HG03432 (cell line): ENCODE measurements at regions not wholly inside any gene's neighbourhood (a gene's known extent, or its start where the extent isn't known, plus 50 kb on each side); places are given as distances from the start of the nearest gene placed in this dataset.

ENCODE experiments used
- ATAC-seq: cut with Tn5 transposase; IDR thresholded peaks from one replicate; pipeline ENCODE4 v1.9.1; 2021; ENCODE audit warnings: mild to moderate bottlenecking, moderate library complexity; ENCODE audit not compliant: unreplicated experiment

GRCh38 chr3:40800343-40800742 is 275.6 kb downstream of the ZNF621 start:
- no peak for ATAC-seq

GRCh38 chr3:40801284-40801741 is 276.6 kb downstream of the ZNF621 start:
- ATAC-seq: no peak

GRCh38 chr3:40803311-40803710 is 278.6 kb downstream of the ZNF621 start:
- no peak for ATAC-seq

- no peak for ATAC-seq
Observed at GRCh38 chr3:40805456-40805855, 280.7 kb downstream of the ZNF621 start.

- ATAC-seq: no peak
Observed at GRCh38 chr3:40810813-40811212, 286.1 kb downstream of the ZNF621 start.

- ATAC-seq: no peak
Observed at GRCh38 chr3:40817017-40817416, 292.3 kb downstream of the ZNF621 start.

GRCh38 chr3:40821315-40821714 is 296.6 kb downstream of the ZNF621 start:
- ATAC-seq: no peak

GRCh38 chr3:40827226-40827625 is 302.5 kb downstream of the ZNF621 start:
- ATAC-seq: no peak

GRCh38 chr3:40827942-40828688 is 303.4 kb downstream of the ZNF621 start:
- no peak for ATAC-seq

- ATAC-seq: no peak
Observed at GRCh38 chr3:40828741-40829415, 304.1 kb downstream of the ZNF621 start.

GRCh38 chr3:40829876-40830275 is 305.1 kb downstream of the ZNF621 start:
- ATAC-seq: no peak

- ATAC-seq: no peak
Observed at GRCh38 chr3:40837300-40837699, 312.5 kb downstream of the ZNF621 start.

GRCh38 chr3:40841131-40841530 is 316.4 kb downstream of the ZNF621 start:
- no peak for ATAC-seq

- no peak for ATAC-seq
Observed at GRCh38 chr3:40841570-40842109, 316.9 kb downstream of the ZNF621 start.

- ATAC-seq: no peak
Observed at GRCh38 chr3:40842714-40843113, 318.0 kb downstream of the ZNF621 start.

- no peak for ATAC-seq
Observed at GRCh38 chr3:40843208-40843624, 318.5 kb downstream of the ZNF621 start.

GRCh38 chr3:40843851-40844548 is 319.2 kb downstream of the ZNF621 start:
- no peak for ATAC-seq

- ATAC-seq: no peak
Observed at GRCh38 chr3:40844896-40845295, 320.1 kb downstream of the ZNF621 start.

- no peak for ATAC-seq
Observed at GRCh38 chr3:40845447-40845846, 320.7 kb downstream of the ZNF621 start.

GRCh38 chr3:40845916-40846315 is 321.2 kb downstream of the ZNF621 start:
- no peak for ATAC-seq

- no peak for ATAC-seq
Observed at GRCh38 chr3:40846451-40846850, 321.7 kb downstream of the ZNF621 start.
